GM21526 (cell line): ENCODE measurements at regions not wholly inside any gene's neighbourhood (a gene's known extent, or its start where the extent isn't known, plus 50 kb on each side); places are given as distances from the start of the nearest gene placed in this dataset.

Source experiments
- ATAC-seq: cut with Tn5 transposase; IDR thresholded peaks from one replicate; pipeline ENCODE4 v1.9.1; 2021; ENCODE audit warnings: moderate library complexity; ENCODE audit not compliant: unreplicated experiment, low FRiP score

DNA sequence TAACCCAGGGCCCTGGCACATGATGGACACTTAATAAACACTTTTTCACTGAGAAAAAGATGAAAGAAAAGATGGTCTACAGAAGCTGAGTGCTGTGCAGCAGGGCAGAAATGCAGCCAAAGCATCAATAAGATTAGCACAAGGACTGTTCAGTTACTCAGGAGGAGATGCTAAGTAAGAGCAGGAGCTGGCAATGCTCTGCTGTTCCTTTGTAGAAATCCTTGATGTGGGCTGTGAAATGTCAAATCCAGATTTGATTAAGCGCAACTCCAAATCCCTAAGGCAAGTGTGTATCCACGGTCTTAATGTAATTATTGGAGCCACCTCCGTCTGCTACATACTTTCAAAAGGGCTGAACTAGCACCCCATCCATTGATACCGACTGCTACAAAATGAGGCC, 151.8 kb upstream of the BTG1 start:
- no peak for ATAC-seq

DNA sequence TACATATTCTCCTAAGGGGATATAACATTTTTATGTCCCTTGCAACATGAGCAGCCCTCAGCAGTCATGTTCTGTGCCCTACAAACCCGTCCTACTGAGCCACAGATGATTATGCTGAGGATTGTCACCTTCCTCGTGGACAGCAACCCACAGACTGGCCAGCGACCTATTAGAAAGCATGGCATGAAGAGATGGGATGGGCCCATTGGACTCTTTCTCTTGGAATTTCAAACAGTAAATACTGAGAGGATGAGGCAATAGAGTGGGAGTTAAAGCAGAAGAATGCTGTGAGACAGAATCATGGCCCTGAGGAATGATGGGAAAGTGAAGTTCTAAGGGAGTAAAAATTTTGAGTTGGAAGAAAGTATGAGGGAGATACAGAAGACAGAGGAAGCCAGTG, 149.9 kb upstream of the BTG1 start:
- ATAC-seq = no peak

DNA sequence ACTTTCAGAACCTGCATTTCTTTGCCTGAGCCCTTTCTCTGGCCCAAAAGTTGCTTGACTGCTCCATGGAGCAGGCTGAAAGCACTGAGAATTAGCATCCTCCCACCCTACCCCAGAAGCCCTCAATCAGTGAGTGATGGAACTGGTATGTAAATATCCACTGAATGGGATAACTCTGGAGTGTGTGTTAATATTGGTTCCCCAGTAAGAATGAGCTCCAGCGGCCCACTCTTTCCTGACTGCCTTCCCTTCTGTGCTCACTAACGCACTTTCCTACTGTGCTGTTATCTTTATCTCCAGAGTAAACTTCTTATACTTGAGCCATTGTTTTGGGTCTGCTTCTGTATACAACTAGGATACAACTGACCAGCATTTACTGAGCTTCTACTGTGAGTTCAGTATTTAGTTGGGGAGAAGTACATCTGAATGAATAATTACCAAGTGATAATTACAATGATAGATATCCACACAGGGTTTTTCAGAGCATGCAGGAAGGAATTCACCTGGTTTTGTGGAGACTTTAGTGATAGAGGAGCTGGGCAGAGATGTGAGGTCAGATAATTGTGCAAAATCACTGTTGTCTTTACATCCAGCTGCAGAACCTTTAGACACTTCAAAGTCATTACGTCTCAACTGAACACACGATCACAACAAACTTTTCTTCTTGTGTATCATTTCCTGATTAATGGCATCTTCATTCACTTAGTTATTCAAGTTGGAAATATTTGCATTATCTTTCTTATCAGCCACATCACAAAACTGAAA, 149.2 kb upstream of the BTG1 start:
- no peak for ATAC-seq

DNA sequence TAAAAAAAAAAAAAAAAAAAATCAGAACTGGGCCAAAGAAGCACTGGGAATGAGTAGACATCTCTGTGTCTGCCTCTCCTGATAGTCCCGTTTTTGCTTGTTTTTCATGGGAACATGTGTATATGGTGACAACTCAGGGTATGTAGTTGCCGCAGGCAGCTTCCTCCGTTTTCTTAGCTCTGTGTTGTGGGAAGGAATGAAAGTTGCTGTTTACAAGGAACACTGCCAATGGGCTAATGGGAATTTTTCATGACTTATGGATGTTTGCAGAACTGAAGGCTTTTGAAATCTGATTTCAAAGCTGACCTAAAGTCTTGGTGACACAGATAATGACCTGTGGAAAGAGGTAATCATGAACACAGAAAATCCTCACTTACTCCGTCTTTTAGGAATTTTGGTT, 146.4 kb upstream of the BTG1 start:
- ATAC-seq = no peak

DNA sequence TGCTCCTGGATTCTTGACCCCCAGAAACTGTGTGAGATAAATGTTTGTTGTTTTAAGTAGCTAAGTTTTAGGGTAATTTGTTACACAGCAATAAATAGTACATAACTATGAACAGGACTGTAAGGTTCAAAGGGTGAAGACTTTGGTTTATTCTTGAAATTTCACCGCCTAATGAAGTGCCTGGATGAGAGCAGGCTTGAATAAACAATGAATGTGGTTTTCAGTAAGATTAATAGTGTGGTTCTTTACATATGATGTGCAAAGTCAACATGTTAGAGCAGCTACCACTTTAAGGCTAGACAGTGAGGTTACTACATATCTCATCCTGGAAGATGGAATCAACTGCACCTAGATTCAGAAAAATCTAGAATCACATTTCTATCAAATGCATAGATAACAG, 145.2 kb upstream of the BTG1 start:
- no peak for ATAC-seq

DNA sequence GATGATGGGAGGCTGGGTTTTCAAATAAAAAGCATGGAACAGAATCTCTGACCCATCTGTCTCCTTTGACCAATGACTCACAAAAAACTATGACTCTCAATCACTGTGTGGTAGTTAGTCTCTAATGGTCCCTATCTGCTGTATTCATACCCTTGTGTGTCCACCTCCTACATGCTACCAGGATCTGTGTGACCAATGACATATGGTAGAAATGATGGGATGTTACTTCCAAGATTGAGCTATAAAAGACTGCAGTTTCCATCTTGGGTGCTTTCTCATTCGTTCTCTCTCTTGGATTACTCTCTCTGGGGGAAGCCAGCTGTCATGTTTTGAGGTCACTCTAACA, 144.7 kb upstream of the BTG1 start:
- ATAC-seq = no peak

DNA sequence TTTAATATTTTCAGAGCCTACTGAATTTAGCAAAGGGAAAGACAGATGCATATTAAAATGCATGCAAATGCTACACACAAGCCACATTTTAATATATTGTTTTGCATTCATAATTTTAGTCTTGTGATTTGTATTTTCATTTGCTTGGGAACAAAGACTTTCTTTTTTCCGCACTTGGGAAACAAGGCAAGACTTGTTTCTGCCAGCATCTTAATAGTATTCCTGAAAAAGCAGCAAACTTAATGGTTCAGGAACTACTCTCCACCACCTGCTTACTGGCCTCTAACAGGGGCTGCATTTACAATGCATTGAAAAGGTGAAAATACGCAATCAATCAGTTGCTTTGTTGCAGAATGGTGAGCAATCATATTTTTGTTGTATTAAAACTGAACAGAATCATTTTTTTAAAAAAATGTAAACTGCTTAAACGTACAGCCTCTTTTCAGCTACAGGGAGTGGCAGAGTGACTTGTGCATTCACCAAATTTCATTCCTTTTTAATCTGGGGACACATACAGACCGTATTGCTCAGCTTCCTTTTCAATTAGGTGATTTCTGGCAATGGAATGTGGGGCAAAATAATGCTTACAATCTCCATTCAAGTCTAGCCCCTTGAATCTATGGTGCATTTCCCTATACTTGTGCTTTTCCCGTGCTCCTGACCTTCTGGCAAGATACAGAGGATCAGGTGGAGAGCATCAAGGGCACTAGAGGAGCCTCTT, 144.1 kb upstream of the BTG1 start:
- ATAC-seq = no peak

DNA sequence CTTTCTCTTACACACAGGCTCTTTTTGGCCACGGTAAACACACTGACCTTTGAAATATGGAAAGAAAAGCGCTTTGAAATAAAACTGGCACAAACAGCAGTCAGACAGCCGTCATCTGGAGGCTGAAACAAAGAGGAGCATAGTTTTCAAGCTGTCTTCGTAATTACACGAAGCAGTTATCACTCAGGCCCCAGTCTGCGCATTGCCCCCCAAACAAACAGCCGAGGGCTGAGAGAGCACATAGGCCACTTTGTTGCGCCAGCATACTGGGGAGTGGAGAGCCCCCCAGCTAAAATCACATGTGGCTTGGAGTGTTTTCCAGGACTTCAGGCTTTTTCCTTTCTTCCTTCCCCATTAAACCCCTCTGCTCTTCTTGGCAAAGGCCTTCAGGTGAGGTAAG, 142.9 kb upstream of the BTG1 start:
- ATAC-seq = no peak

DNA sequence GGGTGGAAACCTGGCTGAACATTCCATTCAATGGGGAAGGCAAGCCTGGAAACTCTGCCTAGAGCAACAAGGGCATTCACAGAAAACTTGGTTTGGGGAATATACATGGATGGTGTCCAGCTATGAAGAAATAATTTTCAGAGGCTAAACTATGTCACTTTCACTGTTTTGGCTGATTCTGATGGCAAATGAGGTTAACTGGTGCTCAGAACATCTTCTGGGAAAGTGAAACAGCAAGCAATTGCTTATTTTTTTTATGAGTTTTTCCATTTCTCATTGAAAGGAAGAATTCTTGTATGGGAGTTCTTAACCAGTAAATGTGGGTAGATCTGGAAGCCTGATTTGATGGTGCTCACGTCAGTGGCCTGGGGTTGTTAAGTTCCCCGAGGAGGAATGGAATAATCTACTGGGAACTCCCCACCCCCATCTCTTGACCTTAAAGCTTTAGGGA, 132.8 kb upstream of the BTG1 start:
- no peak for ATAC-seq

DNA sequence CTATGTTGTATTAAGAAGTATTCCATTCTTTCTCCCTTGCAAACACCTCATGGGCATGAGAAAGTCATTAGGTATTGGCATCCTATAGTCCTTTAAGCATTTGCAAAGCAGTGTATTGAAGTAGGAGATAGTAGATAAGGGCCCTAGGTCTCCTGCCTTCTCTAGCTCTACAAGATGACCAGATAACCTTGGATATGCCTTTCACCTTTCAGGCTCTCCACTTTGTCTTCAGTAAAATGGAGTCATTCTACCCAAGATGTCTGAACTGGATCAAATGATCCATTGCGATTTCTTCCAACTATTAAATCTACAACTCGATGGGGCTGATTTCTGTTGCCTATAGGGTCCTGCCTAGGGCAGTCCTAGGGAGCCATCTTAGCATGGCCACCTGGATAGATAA, 132.1 kb upstream of the BTG1 start:
- ATAC-seq = no peak

DNA sequence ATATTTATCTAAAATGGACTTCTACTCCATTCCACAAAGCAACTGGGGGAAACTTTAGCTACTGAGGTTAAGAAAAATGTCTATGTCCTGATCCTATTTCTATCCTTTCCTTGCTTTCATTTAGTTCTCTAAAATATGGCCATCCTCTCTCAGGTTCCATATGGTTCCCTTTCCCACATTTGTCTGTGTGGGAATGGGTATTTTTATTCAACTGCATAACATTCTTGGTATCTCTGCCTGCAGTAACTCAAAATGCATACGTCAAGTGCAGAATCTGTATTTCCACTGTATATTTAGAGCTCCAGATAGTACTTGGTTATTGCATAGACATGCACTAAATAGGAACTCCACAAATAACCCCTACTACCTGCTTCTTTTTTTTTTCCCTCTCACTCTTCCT, 130.6 kb upstream of the BTG1 start:
- no peak for ATAC-seq

DNA sequence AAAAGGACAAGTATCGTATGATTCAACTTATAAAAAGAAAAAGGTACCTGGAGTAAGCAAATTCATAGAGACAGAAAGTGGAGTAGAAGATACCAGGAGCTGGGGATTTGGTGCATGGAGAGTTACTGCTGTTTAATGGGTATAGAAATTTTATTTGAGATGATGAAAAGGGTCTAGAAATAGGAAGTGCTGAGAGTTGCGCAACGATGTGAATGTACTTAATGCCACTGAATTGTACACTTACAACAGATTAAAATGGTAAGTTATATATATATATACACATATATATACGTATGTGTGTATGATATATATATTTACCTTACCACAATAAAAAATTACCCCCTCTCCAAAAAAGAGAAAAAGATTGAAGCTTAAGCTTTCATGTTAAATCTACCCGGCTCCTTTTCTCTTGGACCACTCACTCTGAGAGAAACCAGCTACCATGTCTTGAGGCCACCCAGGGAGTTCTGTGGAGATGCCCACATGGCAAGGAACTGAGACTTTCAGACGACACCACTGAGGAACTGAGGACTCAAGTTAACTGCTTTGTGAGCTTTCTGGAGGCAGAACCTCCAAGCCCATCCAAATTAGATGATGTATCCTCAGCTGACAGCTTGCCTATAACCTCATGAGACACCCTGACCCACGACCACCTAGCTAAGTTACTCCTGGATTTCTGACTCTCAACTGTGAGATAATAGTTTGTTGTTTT, 130.0 kb upstream of the BTG1 start:
- no peak for ATAC-seq

DNA sequence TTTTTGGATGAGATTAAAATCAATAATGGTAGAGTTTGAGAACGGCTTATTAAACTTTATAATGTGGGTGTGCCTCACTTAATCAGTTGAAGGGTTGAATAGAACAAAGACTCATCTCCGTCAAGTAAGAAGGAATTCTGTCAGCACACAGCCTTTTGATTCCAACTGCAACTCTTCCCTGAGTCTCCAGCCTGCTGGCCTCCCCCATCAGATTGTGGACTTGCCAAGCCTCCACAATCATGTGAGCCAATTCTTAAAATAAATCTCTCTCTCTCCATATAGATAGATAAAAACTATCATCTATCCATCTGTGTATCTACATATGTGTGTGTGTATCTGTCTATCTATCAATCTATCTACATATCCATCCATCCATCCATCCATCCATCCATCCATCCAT, 127.4 kb upstream of the BTG1 start:
- ATAC-seq = no peak

DNA sequence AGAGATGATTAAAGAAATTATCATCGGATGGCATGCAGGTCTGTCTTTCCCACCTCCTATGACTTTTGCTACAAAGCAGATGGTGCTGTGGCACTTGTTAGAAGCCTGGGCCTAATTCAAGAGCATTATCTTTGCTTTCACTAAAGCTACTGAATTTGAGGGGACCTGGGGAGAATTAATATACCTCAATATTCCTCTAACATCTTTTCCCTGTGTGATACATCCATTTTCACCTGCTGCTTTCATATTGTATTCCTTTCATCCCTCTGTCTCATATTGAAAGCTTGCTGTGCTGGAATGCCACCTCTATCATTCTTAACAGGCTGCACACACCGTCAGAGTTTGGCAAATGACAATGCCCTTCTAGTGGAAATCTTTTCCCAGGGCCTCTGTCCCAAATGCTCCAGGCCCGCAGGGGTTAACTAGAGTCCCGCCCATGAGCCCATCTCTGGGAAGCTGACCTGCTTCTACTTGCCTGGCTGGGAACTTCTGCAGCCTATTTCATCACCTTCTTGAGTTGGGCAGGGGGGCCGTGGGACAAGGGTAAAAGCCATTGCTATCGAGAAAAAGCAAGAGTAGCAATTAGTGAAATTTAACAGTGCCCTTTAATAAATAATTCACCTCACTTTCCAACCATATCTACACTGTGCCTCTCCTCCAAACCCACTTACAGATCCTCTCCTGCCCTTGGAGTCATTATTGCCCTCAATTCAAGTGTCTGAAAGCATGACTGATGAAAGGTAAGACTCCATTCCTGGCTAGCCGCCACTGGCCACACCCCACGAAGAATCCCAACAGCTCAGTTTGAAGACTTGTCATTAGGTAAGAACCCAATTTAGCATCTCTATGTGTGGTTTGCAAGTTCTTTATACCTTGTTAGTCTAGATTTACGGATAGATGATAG, 126.7 kb upstream of the BTG1 start:
- ATAC-seq = no peak

DNA sequence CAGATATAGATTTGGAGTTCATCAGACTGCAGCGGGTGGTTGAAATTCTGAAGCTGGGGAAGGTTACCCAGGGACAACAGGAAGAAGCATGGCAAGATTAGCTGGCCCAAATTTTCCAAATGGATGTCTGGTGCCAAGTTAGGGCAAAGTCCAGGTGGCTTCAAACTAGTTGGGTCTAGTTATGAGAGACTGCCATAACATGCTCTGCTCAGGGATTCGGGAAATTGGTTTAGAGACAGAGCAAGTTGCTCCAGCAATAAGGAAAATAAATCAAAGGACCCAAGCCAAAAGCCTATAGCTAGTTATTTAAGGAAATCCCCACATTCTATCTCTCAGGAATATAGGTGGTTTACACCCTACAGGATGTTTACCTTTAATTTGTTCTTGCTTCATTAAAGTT, 125.7 kb upstream of the BTG1 start:
- ATAC-seq = no peak

DNA sequence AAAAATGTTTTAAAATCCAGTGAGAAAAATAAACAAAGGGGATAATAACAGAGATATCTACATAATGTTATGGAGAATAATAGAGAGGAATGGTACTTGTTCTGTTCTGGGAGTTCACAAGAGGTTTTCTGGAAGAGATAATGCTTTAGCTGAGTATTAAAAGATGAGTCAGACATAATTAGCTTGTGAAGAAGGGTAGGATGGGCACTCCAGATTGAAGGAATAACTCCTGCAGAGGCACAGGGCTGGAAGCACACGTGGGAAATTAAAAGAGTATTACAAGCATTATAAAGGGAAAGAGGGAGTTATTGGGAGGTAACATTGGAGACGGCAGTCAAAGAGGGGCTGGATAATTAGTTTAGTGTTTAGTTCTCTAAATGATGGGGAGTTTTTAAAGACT, 124.9 kb upstream of the BTG1 start:
- no peak for ATAC-seq

DNA sequence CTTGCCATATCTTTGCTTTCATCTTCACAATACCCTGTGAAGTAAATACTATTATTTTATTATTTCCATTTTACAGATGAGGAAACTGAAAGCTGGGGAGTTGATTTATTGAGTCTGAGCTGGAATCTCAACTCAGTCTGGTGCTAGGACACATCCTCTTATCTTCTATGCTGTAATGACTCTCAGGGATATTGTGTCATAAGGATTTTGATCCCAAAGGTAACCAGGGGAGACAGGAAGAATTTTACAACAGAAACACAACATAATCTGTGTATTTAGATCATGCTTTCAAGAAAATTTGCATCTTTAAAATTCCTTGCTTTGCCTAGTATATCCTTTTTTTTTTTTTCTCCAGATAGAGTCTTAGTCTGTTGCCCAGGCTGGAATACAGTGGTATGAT, 123.3 kb upstream of the BTG1 start:
- no peak for ATAC-seq

DNA sequence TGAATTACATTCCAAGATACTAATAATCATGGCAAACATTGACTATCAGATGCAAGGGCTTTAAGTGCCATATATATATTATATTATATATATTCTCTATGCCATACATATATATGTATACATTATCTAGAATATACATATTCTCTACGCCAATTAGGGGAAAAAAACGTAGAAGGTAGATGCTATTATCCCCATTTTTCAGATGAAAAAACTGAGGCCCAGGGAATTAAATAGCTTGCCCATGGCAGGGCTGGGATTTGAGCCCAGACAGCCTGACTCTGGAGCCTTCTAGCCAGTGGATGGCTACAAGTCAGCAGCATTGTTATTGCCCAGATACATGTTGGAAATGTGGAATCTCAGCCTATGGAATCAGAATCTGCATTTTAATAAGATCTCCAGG, 116.0 kb upstream of the BTG1 start:
- no peak for ATAC-seq

DNA sequence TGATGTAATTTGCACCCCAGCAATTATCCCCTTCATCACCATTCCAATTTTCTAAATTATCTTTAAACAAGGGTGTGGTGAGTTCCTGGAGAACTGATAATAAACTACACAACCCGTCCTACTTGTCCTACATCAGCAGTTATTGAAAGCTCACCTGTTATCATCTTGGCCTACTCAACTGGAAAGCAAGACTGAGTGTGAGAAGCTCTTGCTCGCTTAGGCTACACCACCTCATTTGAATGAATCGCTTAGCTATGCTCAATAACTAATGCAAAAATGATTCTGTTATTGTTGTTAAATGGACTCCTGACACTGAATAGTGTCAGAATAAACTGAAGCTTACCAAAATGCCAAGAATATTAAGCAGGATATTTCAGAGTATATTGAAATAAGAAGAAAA, 115.4 kb upstream of the BTG1 start:
- ATAC-seq = no peak

DNA sequence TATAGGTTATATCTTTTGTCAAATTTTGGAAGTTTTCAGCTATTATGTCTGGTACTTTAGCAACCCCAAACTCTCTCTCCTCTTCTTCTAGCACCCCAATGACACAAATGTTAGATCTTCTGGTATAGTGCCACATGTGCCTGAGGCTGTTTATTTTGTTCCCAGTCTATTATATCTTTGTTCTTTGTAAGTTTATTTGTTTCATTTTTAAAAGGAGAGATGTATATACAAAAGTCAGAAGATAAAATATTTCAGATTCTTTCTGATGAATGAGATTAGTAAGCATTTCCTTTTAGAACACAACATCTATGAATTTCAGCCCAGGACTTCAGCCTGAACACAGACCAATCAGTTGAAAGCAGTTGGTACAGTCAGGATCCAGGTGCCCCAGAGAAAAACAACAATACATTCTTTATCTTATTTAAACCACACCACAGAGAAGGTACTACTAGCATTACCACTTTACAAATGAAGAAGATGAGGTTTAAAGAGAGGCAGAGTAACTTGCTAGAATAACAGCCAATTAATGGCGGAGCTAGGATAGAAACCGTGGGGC, 114.1 kb upstream of the BTG1 start:
- ATAC-seq = no peak
